MCF 10A (cell line): ENCODE measurements at regions not wholly inside any gene's neighbourhood (a gene's known extent, or its start where the extent isn't known, plus 50 kb on each side); places are given as distances from the start of the nearest gene placed in this dataset.
A peak's percentile ranks its signal among the peaks of the same experiment; 100 is the strongest.

Experiments
- BruUV-seq: library from RNA; stranded (reverse); fragments of 400-500 nt; replicated peaks from 2 replicates; lab custom pipeline; 2021; lab: Mats Ljungman, UMichigan
- CTCF ChIA-PET: fragments of 300-600 bp; sonication (Branson Sonifier 250); formaldehyde crosslinking; extraction: SDS; loops from one replicate; lab custom pipeline; 2021; ENCODE audit warnings: antibody characterized with exemption, inconsistent platforms; lab: Yijun Ruan, JAX
- POLR2A ChIA-PET: fragments of 300-600, 350-650 bp; sonication (Branson Sonifier 250); formaldehyde crosslinking; extraction: SDS; loops from one replicate; lab custom pipeline; 2020; ENCODE audit warnings: antibody characterized with exemption, inconsistent platforms; lab: Yijun Ruan, JAX
- DNase-seq: peaks from one replicate; pipeline ENCODE4 v3.0.0-alpha.2; 2018; ENCODE audit not compliant: unreplicated experiment
- H3K27ac Mint-ChIP-seq: one replicate; pipeline ENCODE4 v1.8.0; 2022; ENCODE audit warnings: mild to moderate bottlenecking, low read depth, mixed read lengths; ENCODE audit not compliant: unreplicated experiment
- H3K27me3 Mint-ChIP-seq: one replicate; pipeline ENCODE4 v1.8.0; 2022; ENCODE audit warnings: mixed read lengths; ENCODE audit not compliant: insufficient read depth, unreplicated experiment
- H3K36me3 Mint-ChIP-seq: one replicate; pipeline ENCODE4 v1.8.0; 2022; ENCODE audit warnings: mild to moderate bottlenecking, moderate library complexity, mixed read lengths; ENCODE audit not compliant: insufficient read depth, unreplicated experiment
- H3K4me1 Mint-ChIP-seq: one replicate; pipeline ENCODE4 v1.8.0; 2022; ENCODE audit warnings: mixed read lengths; ENCODE audit not compliant: insufficient read depth, unreplicated experiment
- H3K4me3 Mint-ChIP-seq: one replicate; pipeline ENCODE4 v1.8.0; 2022; ENCODE audit warnings: mild to moderate bottlenecking, moderate library complexity, mixed read lengths; ENCODE audit not compliant: unreplicated experiment
- H3K9me3 Mint-ChIP-seq: one replicate; pipeline ENCODE4 v1.8.0; 2022; ENCODE audit warnings: mixed read lengths; ENCODE audit not compliant: unreplicated experiment
- intact Hi-C: fragments of 100-400 bp; cut with micrococcal nuclease; formaldehyde crosslinking; loops from 2 replicates; pipeline ENCODE4 v1.14.1; 2022
- TF ChIP-seq, protein P1 (sequence below): fragments of 200-600 bp; IDR thresholded peaks from one replicate; pipeline ENCODE4 v1.8.0; 2022; ENCODE audit warnings: antibody characterized with exemption, mild to moderate bottlenecking; ENCODE audit not compliant: unreplicated experiment

DNA sequence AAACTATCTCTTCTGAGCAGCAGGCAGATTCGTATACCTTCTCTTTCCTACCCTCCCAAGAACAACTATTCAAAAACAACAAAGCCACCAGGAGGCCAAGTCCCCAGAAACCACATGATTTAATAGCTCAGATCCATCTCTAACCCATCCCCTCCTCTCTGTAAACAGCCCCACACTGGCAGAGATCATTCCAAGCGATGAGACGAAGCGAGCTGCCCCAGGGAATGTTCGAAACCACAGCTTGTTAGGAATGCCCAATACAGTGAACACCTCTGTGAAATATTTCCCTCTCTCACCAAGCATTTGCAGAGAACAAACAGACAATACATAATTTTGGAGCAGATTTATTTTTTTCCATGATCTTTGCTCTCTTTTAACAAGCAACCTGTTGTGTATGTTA, 231.8 kb downstream of the SOD2 start:
- no peaks in the 10 kb centered on the region for H3K36me3 Mint-ChIP-seq
- no peaks in the 10 kb centered on the region for H3K9me3 Mint-ChIP-seq
- peak; percentile 6 for DNase-seq
- ChIA-PET CTCF (interaction anchor here (0.7 to 1.1 kb wide), 3 partner anchors 287 to 327 kb away, joined by 3 to 4 read pairs (median 3); no protein-coding TSS in a partner anchor), POLR2A (interaction anchor here (0.5 kb wide), 1 partner anchor 49 kb away, joined by 5 read pairs; no protein-coding TSS in a partner anchor)
- no peak overlapping the region for H3K4me3 Mint-ChIP-seq
- TF ChIP-seq, protein P1, sequence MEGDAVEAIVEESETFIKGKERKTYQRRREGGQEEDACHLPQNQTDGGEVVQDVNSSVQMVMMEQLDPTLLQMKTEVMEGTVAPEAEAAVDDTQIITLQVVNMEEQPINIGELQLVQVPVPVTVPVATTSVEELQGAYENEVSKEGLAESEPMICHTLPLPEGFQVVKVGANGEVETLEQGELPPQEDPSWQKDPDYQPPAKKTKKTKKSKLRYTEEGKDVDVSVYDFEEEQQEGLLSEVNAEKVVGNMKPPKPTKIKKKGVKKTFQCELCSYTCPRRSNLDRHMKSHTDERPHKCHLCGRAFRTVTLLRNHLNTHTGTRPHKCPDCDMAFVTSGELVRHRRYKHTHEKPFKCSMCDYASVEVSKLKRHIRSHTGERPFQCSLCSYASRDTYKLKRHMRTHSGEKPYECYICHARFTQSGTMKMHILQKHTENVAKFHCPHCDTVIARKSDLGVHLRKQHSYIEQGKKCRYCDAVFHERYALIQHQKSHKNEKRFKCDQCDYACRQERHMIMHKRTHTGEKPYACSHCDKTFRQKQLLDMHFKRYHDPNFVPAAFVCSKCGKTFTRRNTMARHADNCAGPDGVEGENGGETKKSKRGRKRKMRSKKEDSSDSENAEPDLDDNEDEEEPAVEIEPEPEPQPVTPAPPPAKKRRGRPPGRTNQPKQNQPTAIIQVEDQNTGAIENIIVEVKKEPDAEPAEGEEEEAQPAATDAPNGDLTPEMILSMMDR = no peak
- peaks cover 6% of the 10 kb centered on the region for H3K4me1 Mint-ChIP-seq
- H3K27me3 Mint-ChIP-seq = peaks cover 18% of the 10 kb centered on the region
- intact Hi-C loops = loop anchor here (10.0 kb wide), 1 partner anchor 206 kb away; no protein-coding TSS in a partner anchor
- BruUV-seq = no TSS peak
- no peak overlapping the region for H3K27ac Mint-ChIP-seq

DNA sequence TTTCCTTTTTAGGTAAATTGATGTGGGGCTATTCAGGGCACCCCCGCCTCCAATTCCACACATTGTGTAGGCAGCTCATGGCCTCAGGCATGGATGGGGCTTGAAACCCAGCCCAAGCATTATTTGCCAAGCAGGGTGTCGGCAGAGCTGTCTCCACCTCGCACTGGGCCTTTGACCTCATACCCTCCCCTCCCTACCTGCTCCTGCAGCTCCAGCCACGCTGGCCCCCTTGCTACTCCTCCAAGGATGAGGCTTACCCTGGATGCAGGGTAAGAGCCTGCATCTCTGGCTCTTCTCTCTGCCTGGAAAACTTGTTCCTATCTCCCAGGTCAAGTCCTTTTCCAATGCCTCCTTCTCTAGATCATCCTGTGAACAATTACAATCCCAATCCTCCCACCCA, 232.6 kb downstream of the SOD2 start:
- H3K4me1 Mint-ChIP-seq = peaks cover 6% of the 10 kb centered on the region
- intact Hi-C loops = loop anchor here (10.0 kb wide), 1 partner anchor 206 kb away; no protein-coding TSS in a partner anchor
- no TSS peak for BruUV-seq
- ChIA-PET POLR2A (no interaction called here), CTCF (no interaction called here)
- peaks cover 18% of the 10 kb centered on the region for H3K27me3 Mint-ChIP-seq
- no peaks in the 10 kb centered on the region for H3K9me3 Mint-ChIP-seq
- no peak overlapping the region for H3K27ac Mint-ChIP-seq
- TF ChIP-seq, protein P1 = no peak
- no peaks in the 10 kb centered on the region for H3K36me3 Mint-ChIP-seq
- no peak overlapping the region for H3K4me3 Mint-ChIP-seq
- DNase-seq = no peak

DNA sequence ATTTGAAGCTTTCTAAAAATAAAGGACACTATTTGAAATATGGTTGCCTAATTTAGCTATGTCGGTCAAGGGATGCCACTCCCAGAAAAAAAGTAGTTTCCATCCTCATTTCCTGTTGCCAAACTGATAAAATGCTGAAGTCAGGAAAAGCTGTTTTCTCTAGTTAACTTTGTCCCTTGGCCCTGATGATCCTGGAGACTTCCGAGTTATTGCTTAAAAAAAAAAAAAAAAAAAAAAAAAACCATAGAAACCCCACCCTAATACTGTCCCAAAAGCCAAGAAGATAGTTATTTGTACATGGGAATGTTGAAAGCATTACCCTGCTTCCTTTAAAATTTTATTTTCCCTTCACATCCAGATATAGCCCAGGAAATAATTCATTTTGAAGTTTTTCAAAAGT, 236.7 kb downstream of the SOD2 start:
- DNase-seq = no peak
- no peaks in the 10 kb centered on the region for H3K36me3 Mint-ChIP-seq
- no peaks in the 10 kb centered on the region for H3K9me3 Mint-ChIP-seq
- peaks cover 33% of the 10 kb centered on the region for H3K27me3 Mint-ChIP-seq
- CTCF ChIA-PET = no interaction called here
- TF ChIP-seq, protein P1 = no peak
- BruUV-seq = no TSS peak
- peaks cover 5% of the 10 kb centered on the region for H3K4me1 Mint-ChIP-seq
- POLR2A ChIA-PET = interaction anchor here (0.6 kb wide), 1 partner anchor 111 kb away, joined by 3 read pairs; no protein-coding TSS in a partner anchor
- H3K4me3 Mint-ChIP-seq = no peak overlapping the region
- intact Hi-C loops = no loop called here
- H3K27ac Mint-ChIP-seq = no peak overlapping the region

DNA sequence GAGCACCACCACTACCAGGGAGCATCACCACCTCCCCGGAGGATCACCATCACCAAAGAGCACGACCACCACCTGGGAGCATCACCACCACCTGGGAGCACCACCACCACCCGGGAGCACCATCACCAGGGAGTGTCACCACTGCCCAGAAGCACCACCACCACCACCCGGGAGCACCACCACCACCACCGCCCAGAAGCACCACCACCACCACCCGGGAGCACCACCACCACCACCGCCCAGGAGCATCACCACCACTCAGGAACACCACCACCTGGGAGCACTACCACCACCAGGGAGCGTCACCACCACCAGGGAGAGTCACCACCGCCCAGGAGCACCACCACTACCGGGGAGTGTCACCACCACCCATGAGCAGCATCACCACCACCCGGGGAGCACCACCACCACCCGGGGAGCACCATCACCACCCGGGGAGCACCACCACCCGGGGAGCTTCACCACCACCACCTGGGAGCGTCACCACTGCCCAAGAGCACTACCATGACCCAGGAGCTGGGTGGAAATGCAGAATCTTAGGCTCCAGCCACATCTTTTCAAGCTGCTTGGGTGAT, 237.3 kb downstream of the SOD2 start:
- H3K36me3 Mint-ChIP-seq = no peaks in the 10 kb centered on the region
- intact Hi-C loops = no loop called here
- no peaks in the 10 kb centered on the region for H3K4me1 Mint-ChIP-seq
- no peak for DNase-seq
- no peaks in the 10 kb centered on the region for H3K9me3 Mint-ChIP-seq
- H3K27ac Mint-ChIP-seq = no peak overlapping the region
- ChIA-PET CTCF (no interaction called here), POLR2A (interaction anchor here (0.6 kb wide), 1 partner anchor 112 kb away, joined by 3 read pairs; no protein-coding TSS in a partner anchor)
- TF ChIP-seq, protein P1 = no peak
- no peak overlapping the region for H3K4me3 Mint-ChIP-seq
- no TSS peak for BruUV-seq
- peaks cover 28% of the 10 kb centered on the region for H3K27me3 Mint-ChIP-seq
